ENCODE measurements at regions not wholly inside any gene's neighbourhood (a gene's known extent, or its start where the extent isn't known, plus 50 kb on each side); places are given as distances from the start of the nearest gene placed in this dataset.

DNA sequence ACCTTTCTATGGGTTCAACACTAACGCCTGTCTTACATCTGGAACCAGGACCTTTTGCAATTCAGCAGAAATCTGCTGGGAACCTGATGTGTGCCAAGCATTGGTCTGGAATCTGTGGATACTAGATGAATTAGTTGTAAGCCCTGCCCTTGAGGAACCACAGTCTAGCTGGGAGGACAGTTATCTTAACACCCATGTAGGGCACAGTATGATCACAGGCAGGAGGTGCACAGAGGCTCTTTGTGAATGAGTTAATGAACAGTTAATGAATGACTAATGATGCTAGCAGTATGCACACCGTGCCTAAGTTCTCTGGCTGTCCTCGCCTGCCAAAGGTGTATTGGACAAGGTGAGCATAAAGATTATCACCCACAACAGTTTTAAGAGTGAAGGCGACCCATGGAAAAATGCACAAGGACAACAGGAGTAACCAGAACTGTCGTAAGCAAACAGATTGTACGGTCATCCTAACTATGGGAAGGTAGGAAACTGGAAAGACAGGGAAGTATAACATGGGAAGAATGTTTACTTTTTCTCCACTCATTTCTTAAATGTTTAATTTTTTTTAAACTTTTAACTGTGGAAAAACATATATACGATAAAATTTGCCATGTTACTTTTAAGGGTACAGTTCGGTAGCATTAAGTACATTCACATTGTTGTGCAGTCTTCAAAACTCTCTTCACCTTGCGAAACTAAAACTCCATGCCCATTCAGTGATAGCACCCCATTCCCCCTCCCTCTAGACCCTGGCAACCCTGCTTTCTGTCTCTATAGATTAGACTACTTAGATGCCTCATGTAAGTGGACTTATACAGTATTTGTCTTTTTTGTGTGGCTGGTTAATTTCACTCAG is 139.9 kb downstream of the CXCL12 start:
- POLR2A ChIA-PET, result no interaction called here
- WGBS (ENCODE audit: missing lambda C conversion rate), result 16% methylated on average over 9 of the region's 9 CpGs
- no peak for TF ChIP-seq EHF (CRISPR knock-in tag; IDR thresholded peaks at IDR 0.05)
- TF ChIP-seq ZNF302 (CRISPR knock-in tag; IDR thresholded peaks at IDR 0.05), result no peak
- no peak for TF ChIP-seq CBX8 (IDR thresholded peaks at IDR 0.05)
- TF ChIP-seq HEYL (CRISPR knock-in tag; IDR thresholded peaks at IDR 0.05), result no peak
- no peak for TF ChIP-seq EHMT2 (IDR thresholded peaks at IDR 0.05; ENCODE audit: low read depth)
- no peak for TF ChIP-seq HOXB13 (CRISPR knock-in tag; IDR thresholded peaks at IDR 0.05; ENCODE audit: low read depth)
- TF ChIP-seq MAFK (IDR thresholded peaks at IDR 0.05; ENCODE audit: partially characterized antibody), result peak; percentile 27
- H3K9me3 ChIP-seq, result peaks cover 4% of the 10 kb centered on the region; the same call in 1 of the 3 replicates
- no peak overlapping the region for H3K27ac ChIP-seq
- H3K4me1 ChIP-seq, result no peaks in the 10 kb centered on the region
- FAIRE-seq, result no peak
- H3K4me2 ChIP-seq, result no peak overlapping the region
- no peak for ATAC-seq
- H3K4me3 ChIP-seq, result no peak overlapping the region
- no peak for DNase-seq (ENCODE audit: low read depth in 1 of 2, low spot score in 1 of 2)
- CTCF ChIA-PET, result no interaction called here

DNA sequence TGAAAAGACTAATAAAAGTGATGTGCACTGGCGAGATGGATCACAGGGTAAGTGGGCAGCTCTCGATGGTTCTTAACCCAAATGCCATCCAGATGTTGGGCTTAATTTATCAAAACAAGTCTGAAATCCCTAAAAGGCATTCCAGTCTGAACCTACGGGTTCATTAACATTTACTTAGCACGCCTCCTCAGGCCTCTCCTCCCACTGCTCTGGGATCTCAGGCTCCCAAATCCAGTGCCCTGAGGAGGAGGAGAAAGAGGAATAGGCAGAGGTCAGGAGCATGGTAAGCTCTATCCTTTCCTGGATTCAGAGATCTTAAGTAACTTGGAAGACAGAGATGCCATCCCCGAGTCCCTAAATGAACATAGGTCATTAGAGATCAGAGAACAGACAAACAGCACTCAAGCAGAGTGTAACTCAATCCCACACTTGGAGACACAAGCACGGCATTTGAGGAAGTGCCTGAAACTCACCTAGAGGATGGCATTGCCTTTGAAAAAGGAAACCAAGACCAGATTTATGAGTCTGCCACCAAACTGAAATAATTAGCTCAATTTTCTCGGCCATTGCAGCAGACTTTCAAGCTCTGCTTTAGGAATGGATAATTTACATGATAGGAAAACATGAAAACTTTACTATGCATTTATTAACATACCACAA is 140.9 kb downstream of the CXCL12 start:
- Histone ChIP-seq H3K27ac (no peak overlapping the region), H3K4me2 (no peak overlapping the region), H3K4me3 (no peak overlapping the region), H3K9me3 (peaks cover 4% of the 10 kb centered on the region; the same call in 1 of the 3 replicates), H3K4me1 (no peaks in the 10 kb centered on the region)
- DNase-seq (ENCODE audit: low read depth in 1 of 2, low spot score in 1 of 2), result no peak
- CTCF ChIA-PET, result no interaction called here
- ATAC-seq, result no peak
- TF ChIP-seq FOXS1 (CRISPR knock-in tag; IDR thresholded peaks at IDR 0.05) (no peak), ZC3H11A (IDR thresholded peaks at IDR 0.05) (no peak), NR3C1 (IDR thresholded peaks at IDR 0.05) (no peak), KDM5A (IDR thresholded peaks at IDR 0.05) (no peak), CEBPB (IDR thresholded peaks at IDR 0.05) (no peak), TFCP2L1 (CRISPR knock-in tag; IDR thresholded peaks at IDR 0.05) (no peak), POLR2AphosphoS2 (conservative IDR thresholded peaks at IDR 0.05; ENCODE audit: low read length) (no peak), FOSB (CRISPR knock-in tag; IDR thresholded peaks at IDR 0.05) (no peak), HDAC2 (IDR thresholded peaks at IDR 0.05) (no peak), MAZ (IDR thresholded peaks at IDR 0.05; ENCODE audit: borderline replicate concordance, low read depth, low read length) (no peak), RNF2 (IDR thresholded peaks at IDR 0.05; ENCODE audit: borderline replicate concordance, low read depth) (no peak), POLR2A (IDR thresholded peaks at IDR 0.05; ENCODE audit: low read length) (no peak)
- TF ChIP-seq, protein P1, sequence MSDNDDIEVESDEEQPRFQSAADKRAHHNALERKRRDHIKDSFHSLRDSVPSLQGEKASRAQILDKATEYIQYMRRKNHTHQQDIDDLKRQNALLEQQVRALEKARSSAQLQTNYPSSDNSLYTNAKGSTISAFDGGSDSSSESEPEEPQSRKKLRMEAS (IDR thresholded peaks at IDR 0.05), result no peak
- TF ChIP-seq, protein P2, sequence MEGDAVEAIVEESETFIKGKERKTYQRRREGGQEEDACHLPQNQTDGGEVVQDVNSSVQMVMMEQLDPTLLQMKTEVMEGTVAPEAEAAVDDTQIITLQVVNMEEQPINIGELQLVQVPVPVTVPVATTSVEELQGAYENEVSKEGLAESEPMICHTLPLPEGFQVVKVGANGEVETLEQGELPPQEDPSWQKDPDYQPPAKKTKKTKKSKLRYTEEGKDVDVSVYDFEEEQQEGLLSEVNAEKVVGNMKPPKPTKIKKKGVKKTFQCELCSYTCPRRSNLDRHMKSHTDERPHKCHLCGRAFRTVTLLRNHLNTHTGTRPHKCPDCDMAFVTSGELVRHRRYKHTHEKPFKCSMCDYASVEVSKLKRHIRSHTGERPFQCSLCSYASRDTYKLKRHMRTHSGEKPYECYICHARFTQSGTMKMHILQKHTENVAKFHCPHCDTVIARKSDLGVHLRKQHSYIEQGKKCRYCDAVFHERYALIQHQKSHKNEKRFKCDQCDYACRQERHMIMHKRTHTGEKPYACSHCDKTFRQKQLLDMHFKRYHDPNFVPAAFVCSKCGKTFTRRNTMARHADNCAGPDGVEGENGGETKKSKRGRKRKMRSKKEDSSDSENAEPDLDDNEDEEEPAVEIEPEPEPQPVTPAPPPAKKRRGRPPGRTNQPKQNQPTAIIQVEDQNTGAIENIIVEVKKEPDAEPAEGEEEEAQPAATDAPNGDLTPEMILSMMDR (IDR thresholded peaks at IDR 0.05), result no peak
- TF ChIP-seq, protein P3, sequence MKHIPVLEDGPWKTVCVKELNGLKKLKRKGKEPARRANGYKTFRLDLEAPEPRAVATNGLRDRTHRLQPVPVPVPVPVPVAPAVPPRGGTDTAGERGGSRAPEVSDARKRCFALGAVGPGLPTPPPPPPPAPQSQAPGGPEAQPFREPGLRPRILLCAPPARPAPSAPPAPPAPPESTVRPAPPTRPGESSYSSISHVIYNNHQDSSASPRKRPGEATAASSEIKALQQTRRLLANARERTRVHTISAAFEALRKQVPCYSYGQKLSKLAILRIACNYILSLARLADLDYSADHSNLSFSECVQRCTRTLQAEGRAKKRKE (CRISPR knock-in tag; IDR thresholded peaks at IDR 0.05; ENCODE audit: low read depth), result no peak
- TF ChIP-seq, protein P4, sequence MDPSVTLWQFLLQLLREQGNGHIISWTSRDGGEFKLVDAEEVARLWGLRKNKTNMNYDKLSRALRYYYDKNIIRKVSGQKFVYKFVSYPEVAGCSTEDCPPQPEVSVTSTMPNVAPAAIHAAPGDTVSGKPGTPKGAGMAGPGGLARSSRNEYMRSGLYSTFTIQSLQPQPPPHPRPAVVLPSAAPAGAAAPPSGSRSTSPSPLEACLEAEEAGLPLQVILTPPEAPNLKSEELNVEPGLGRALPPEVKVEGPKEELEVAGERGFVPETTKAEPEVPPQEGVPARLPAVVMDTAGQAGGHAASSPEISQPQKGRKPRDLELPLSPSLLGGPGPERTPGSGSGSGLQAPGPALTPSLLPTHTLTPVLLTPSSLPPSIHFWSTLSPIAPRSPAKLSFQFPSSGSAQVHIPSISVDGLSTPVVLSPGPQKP (IDR thresholded peaks at IDR 0.05; ENCODE audit: low read depth, low read length), result no peak
- TF ChIP-seq, protein P5, sequence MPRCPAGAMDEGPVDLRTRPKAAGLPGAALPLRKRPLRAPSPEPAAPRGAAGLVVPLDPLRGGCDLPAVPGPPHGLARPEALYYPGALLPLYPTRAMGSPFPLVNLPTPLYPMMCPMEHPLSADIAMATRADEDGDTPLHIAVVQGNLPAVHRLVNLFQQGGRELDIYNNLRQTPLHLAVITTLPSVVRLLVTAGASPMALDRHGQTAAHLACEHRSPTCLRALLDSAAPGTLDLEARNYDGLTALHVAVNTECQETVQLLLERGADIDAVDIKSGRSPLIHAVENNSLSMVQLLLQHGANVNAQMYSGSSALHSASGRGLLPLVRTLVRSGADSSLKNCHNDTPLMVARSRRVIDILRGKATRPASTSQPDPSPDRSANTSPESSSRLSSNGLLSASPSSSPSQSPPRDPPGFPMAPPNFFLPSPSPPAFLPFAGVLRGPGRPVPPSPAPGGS (IDR thresholded peaks at IDR 0.05), result no peak
- FAIRE-seq, result no peak
- 14% methylated on average over 7 of the region's 7 CpGs for WGBS (ENCODE audit: missing lambda C conversion rate)
- POLR2A ChIA-PET, result no interaction called here
